ENCODE measurements at regions not wholly inside any gene's neighbourhood (a gene's known extent, or its start where the extent isn't known, plus 50 kb on each side); places are given as distances from the start of the nearest gene placed in this dataset.

DNA sequence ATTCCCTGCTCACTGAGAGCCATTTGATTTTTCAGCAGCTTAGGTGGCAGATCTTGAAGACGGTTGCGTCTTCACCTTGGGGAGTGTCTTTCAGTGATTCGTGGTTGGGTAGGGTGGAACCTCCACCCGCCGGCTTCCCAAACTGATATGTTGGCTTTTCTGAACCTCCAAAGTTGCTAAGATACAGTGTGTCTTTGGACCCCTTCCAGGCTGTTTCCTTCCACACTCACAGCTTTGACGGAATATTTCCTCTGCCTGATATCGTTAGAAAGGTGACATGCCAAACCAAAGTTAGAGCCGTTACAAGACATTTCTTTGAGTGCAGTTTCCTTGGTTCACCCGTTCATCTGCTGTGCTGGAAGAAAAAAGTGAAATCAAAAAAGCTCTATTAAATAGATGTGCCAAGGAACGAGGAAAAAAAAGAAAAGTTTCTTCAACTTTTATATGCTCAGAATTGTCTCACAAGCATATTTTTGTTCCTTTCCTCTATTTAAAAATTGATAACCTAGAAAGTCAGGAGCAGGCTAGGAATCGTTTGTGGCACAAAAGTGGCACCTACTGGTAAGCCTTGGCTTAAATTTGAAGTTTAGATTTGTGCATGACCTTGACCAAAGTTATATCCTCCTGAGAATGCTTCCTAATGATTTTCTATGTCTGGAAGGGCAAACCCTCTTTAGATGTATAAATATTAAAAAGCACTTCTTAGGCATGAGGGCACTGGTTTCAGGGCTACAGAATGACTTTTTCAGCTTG is 270.7 kb upstream of the WWC1 start:
- no peaks in the 10 kb centered on the region for H3K9me3 Mint-ChIP-seq
- ATAC-seq: no peak
- no peaks in the 10 kb centered on the region for H3K4me1 Mint-ChIP-seq
- no peaks in the 10 kb centered on the region for H3K27me3 Mint-ChIP-seq
- H3K4me3 Mint-ChIP-seq: no peak overlapping the region
- H3K36me3 Mint-ChIP-seq: no peaks in the 10 kb centered on the region
- no peak overlapping the region for H3K27ac Mint-ChIP-seq

DNA sequence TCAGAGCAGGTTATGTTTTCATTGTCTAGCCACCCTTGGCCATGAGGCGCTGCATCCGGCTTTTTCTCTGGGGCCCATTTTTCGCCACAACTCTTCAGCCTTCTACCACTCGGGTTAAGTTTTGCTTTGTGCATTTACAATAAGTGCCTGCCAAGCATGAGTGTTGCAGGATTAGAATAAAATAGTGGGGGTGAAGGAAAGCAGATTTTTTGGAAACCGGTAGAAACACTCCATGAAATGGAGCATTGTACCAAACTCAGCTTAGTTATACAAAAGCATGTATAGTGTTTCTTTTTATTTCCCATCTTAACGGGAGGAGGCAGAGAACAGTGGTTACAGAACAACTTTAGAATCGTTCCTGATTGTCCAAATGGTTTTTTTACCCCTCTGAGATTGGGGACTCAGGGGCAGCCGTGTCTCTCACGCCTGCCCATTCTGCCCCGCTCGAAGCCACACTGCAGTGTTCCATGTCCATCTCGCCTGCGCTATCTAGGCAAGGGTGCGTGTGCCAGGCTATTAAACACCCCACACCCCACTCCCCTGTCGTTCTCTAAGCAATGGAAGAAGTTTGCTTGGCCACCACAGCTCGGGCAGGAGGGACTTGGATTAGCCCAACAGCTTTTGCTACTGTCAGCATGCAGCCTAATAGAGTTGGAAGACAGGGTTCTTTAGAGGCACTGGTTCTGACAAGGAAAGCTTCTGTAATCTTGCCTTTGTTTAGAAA is 268.8 kb upstream of the WWC1 start:
- no peaks in the 10 kb centered on the region for H3K4me1 Mint-ChIP-seq
- peaks cover 2% of the 10 kb centered on the region for H3K9me3 Mint-ChIP-seq
- ATAC-seq: no peak
- H3K36me3 Mint-ChIP-seq: no peaks in the 10 kb centered on the region
- no peak overlapping the region for H3K27ac Mint-ChIP-seq
- H3K4me3 Mint-ChIP-seq: no peak overlapping the region
- no peaks in the 10 kb centered on the region for H3K27me3 Mint-ChIP-seq

DNA sequence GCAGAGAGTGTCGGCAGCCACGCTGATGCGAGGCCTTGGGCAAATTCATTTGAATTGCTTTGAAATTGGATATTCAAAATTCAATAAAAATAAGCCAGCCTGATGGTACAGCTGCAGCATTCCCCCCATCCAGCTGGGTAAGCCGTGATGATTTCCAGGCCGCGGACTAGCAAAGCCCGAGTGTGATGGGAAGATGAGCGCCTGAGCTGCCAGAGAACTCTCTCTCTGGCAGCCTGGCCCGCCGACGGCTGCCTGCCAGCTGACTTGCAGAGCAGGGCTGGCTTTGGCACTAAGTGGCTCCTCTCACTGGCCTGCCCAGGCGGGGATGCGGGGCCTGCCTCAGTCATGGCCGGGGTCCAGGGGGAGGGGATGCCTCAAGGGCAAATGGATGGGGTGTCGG is 268.3 kb upstream of the WWC1 start:
- H3K27me3 Mint-ChIP-seq: no peaks in the 10 kb centered on the region
- H3K36me3 Mint-ChIP-seq: no peaks in the 10 kb centered on the region
- H3K27ac Mint-ChIP-seq: no peak overlapping the region
- no peak overlapping the region for H3K4me3 Mint-ChIP-seq
- no peaks in the 10 kb centered on the region for H3K4me1 Mint-ChIP-seq
- ATAC-seq: no peak
- peaks cover 4% of the 10 kb centered on the region for H3K9me3 Mint-ChIP-seq

DNA sequence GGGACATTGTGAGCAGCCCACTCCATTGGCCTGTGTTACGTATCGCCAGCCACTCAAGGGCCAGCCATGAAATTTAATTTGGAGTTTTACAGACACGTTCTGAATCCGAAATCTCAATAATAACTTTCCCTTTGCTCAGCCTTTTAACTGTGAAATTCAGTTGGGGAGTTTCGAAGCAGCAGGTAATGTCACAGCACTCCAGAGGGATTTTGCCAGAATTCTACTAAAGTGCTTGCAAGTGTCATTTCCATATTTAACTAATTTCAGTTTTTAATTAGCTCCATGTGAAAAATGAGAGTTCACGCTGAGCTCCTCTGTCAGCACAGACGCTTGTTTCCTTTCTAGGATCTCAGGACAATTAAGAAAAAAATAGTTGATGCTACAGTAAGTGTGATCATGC is 267.1 kb upstream of the WWC1 start:
- Mint-ChIP-seq H3K9me3 (peaks cover 4% of the 10 kb centered on the region), H3K4me1 (no peaks in the 10 kb centered on the region), H3K27me3 (no peaks in the 10 kb centered on the region), H3K4me3 (no peak overlapping the region), H3K27ac (no peak overlapping the region), H3K36me3 (no peaks in the 10 kb centered on the region)
- no peak for ATAC-seq

DNA sequence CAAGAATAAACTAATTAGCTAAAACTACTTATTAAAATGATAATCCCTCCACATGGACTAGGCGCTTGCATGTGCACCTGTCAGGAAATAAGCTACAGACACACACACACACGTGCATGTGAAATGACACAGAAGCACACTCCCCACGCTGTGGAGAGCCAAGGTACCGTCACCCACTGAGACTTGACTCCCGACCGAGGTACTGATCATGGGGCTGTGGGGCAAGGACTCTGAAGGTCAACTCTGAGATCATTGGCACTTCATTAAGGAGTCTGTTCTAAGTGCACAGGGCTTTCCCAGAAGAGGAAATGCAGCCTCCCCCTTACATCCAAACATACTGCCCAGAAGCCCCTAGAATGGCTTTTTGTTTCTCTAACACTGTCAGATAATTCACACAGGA is 264.4 kb upstream of the WWC1 start:
- no peak overlapping the region for H3K27ac Mint-ChIP-seq
- ATAC-seq: no peak
- H3K36me3 Mint-ChIP-seq: no peaks in the 10 kb centered on the region
- no peak overlapping the region for H3K4me3 Mint-ChIP-seq
- no peaks in the 10 kb centered on the region for H3K4me1 Mint-ChIP-seq
- peaks cover 8% of the 10 kb centered on the region for H3K9me3 Mint-ChIP-seq
- H3K27me3 Mint-ChIP-seq: no peaks in the 10 kb centered on the region

DNA sequence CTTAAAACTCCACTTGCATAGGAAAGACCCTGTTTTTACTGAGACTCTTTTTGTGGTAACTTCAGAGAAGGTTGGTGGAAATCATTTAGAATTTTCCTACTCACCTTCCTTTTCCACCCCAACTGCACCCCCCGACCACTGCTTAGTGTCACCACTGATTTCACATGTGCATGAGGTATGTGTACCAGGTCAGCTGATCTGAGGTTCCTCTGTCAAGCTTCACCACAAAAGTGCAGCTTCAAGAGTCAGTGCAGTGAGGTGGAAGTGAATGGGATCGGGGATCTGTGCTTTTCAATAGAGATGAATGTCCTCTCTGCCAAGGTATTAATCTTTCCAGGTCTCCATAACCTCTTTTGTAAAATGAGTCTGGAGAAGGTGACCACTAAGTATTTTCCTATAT is 260.5 kb upstream of the WWC1 start:
- Mint-ChIP-seq H3K27ac (no peak overlapping the region), H3K4me3 (no peak overlapping the region), H3K36me3 (no peaks in the 10 kb centered on the region), H3K4me1 (no peaks in the 10 kb centered on the region), H3K9me3 (peaks cover 8% of the 10 kb centered on the region), H3K27me3 (no peaks in the 10 kb centered on the region)
- no peak for ATAC-seq

DNA sequence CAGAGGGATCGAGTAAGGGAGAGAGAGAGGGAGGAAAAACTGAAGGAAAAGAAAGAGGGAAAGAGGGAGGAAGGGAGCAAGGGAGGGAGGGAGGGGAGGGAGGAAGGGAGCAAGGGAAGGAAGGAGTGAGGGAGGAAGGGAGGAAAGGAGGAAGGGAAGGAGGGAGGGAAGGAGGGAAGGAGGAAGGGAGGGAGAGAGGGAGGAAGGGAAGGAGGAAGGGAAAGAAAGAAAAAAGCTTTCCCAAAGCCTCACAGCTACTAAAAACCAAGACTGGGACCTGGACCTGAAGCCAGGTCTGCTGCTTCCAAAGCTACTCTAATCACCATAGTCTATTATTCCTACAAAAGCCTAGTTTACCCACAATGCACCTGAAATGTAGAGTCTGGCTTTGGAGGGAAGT is 259.8 kb upstream of the WWC1 start:
- no peak overlapping the region for H3K27ac Mint-ChIP-seq
- no peak for ATAC-seq
- H3K9me3 Mint-ChIP-seq: peaks cover 8% of the 10 kb centered on the region
- H3K27me3 Mint-ChIP-seq: no peaks in the 10 kb centered on the region
- no peaks in the 10 kb centered on the region for H3K4me1 Mint-ChIP-seq
- H3K4me3 Mint-ChIP-seq: no peak overlapping the region
- H3K36me3 Mint-ChIP-seq: no peaks in the 10 kb centered on the region

DNA sequence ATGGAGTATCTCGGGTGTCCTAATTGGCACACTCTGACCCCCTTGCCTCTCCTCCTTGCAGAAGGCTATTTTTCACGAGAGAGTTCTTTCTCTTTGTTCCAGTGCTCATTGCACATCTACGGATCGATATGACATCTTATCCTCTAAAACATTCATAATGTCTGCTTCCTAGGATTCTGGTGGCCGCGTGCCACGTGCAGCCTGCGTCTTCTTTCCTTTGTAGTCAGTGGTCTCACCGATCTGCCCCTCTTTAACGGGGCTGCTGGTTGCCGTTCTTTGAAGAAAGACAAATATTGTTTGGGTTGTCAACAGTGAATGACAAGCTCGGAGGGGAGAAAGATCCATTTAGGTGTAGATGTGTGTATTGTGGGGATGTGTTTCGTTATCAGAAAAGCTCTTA is 252.4 kb upstream of the WWC1 start:
- no peaks in the 10 kb centered on the region for H3K36me3 Mint-ChIP-seq
- H3K4me3 Mint-ChIP-seq: no peak overlapping the region
- no peak overlapping the region for H3K27ac Mint-ChIP-seq
- H3K27me3 Mint-ChIP-seq: no peaks in the 10 kb centered on the region
- no peak for ATAC-seq
- H3K4me1 Mint-ChIP-seq: no peaks in the 10 kb centered on the region
- no peaks in the 10 kb centered on the region for H3K9me3 Mint-ChIP-seq

DNA sequence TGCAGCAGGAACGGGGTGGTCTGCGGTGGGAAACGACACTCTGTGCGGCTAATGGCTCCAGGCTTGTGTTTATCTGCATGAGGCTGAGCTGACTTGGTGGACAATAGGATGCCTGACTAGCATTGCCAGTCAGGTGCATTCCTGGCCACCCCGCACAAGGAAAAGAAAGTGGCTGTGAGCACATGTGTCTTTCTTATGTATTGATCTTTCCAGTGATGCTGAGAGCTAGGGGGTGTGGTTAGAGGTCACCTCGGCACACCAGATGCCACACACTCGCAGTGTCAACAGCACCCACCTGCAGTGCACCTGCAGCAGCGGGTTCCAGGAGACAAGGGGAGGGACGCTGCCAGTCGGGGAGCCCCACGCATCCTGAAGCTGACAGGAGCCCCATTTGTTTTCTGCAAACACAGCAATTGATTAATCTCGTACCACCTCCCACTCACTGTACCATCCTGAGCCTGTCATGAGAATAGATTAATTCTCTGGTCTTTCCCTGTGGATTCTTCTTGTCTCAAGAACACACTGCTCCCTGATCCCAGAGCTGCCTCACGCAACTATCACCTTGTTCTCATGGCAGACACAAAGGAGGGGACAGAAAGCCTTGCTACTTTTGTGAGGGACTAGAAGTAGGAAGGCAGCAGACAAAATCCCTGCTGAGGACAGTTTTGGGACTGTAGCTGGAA is 251.7 kb upstream of the WWC1 start:
- H3K27me3 Mint-ChIP-seq: no peaks in the 10 kb centered on the region
- H3K4me1 Mint-ChIP-seq: no peaks in the 10 kb centered on the region
- no peaks in the 10 kb centered on the region for H3K9me3 Mint-ChIP-seq
- H3K27ac Mint-ChIP-seq: no peak overlapping the region
- H3K36me3 Mint-ChIP-seq: no peaks in the 10 kb centered on the region
- ATAC-seq: peak; percentile 43
- no peak overlapping the region for H3K4me3 Mint-ChIP-seq

DNA sequence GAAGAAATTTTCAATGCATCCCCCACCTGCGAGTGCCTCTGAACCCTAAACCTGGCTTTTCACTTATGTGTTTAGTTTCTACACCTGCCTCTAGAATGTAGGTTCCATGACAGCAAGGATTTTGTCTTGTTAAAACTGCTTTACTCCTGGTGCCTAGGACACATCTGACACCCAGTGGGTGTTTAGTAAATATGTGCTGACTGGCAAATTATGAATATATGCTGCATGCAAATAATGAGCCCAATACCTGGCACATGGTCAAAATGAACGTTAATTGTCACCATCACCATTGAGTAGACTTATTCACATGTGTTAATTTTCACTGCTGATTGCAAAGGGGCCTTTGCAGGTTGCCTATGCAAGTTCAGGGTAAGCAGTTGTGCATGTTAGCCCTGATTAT is 249.9 kb upstream of the WWC1 start:
- Mint-ChIP-seq H3K27ac (no peak overlapping the region), H3K36me3 (no peaks in the 10 kb centered on the region), H3K4me1 (no peaks in the 10 kb centered on the region), H3K27me3 (no peaks in the 10 kb centered on the region), H3K4me3 (no peak overlapping the region), H3K9me3 (no peaks in the 10 kb centered on the region)
- no peak for ATAC-seq

DNA sequence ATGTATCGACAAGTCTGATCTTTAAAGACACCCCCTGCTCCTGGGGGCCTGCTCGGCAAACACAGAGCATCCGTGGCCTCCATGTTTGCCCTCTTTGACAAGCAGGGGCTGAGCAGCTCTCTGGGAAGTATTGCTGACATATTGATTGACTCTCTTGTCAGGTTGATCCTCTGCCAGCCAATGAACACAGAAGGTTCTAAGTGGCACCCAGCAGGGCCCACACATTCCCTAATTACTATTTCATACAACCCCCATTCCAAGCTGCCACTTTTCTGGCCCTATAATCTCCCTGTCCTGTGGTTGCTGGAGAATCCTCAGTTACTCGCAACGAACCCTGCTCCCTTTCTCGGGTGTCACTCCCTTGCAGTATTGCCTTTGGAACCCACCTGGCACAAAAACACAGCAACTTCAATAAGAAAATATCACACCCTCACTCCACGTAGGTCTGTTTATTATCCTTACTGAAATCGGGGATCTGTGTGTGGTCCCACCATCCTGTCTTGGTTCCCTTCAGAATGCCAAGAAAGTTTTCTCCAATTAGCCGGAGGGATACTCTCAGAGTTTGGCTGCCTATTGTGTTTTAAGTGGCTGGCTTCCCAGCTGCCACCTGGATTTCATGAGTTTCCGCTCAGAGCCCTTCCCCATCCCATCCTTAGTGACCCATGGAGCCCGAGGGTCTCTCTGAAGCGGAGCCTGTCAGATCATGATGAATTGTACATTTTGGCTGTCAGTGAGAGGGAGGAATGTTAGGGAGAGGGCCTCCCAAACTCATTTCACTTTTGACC is 249.0 kb upstream of the WWC1 start:
- ATAC-seq: no peak
- H3K27ac Mint-ChIP-seq: no peak overlapping the region
- H3K36me3 Mint-ChIP-seq: no peaks in the 10 kb centered on the region
- H3K9me3 Mint-ChIP-seq: no peaks in the 10 kb centered on the region
- H3K4me1 Mint-ChIP-seq: no peaks in the 10 kb centered on the region
- H3K27me3 Mint-ChIP-seq: no peaks in the 10 kb centered on the region
- H3K4me3 Mint-ChIP-seq: no peak overlapping the region

DNA sequence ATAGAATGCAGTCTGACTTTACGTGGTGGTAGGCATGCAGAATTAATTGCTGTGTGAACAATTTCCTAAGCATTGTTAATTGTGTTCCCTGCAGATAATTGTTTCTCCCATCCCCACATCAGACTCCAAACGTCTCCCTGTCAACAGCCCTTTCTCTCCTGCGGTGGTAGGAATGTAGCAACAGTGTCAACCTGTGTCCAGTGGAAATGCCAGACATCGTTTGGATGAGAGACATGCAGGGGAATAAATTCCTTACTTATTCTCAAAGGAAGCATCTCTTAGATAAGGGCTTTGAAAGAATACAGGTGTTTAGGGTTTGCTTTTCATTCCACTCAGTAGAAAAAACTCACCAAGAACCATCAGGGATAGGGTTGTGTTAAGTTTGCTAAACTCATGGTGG is 245.3 kb upstream of the WWC1 start:
- Mint-ChIP-seq H3K27me3 (peaks cover 8% of the 10 kb centered on the region), H3K4me1 (peaks cover 6% of the 10 kb centered on the region), H3K27ac (no peak overlapping the region), H3K36me3 (no peaks in the 10 kb centered on the region), H3K4me3 (no peak overlapping the region), H3K9me3 (peaks cover 7% of the 10 kb centered on the region)
- ATAC-seq: no peak

DNA sequence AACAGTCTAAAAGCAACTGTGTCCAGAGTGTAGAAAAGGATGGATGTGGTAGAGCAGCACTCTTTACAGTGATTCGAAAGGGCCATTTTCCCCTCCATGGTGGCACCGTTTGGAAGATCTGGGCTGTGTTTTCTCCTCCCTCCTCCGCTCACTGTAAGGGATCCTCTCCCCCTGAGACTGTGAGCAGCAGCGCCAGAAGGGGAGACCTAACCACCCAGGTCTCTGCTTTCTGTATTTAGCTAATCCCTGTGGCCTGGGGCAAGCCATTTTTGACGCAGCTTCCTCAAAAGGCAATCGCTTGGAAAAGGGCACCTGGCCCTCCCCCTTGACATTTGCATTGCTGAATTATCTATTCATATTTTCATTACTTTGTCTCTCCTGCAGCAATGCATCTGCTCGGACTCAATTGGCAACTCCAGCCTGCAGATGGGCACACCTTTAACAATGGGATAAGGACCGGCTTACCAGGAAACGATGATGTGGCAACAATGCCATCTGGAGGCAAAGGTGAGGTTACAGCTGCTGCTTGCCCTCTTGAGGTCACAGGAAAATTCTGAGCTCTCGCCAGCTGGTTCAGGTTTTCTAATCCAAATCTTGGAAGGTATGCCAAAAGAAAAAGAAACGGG is 244.3 kb upstream of the WWC1 start:
- H3K27ac Mint-ChIP-seq: no peak overlapping the region
- H3K36me3 Mint-ChIP-seq: no peaks in the 10 kb centered on the region
- no peak for ATAC-seq
- no peak overlapping the region for H3K4me3 Mint-ChIP-seq
- H3K9me3 Mint-ChIP-seq: peaks cover 7% of the 10 kb centered on the region
- H3K27me3 Mint-ChIP-seq: peaks cover 8% of the 10 kb centered on the region
- H3K4me1 Mint-ChIP-seq: peaks cover 6% of the 10 kb centered on the region

DNA sequence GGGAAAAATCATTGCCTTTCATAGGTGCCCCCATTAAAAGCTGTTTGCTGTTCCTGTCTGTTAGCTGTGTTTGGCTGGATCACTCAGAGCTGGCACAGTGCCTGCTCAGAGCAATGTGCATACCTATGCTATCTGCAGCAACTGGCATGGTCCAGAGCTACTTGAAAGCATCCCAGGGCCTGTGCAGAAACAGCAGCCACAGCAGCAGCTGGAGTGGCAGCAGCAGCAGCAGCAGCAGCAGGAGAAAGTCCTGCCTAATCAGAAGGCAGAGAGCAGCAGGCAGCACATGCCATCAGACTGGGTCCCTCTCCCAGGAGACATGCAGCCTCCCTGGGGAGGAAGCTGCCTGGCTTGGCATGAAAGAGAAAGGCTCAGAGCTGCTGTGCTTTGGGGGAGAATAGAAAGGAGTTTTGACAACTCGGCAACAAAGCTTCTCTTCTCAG is 243.8 kb upstream of the WWC1 start:
- Mint-ChIP-seq H3K36me3 (no peaks in the 10 kb centered on the region), H3K27ac (no peak overlapping the region), H3K4me1 (peaks cover 6% of the 10 kb centered on the region), H3K27me3 (peaks cover 8% of the 10 kb centered on the region), H3K9me3 (peaks cover 7% of the 10 kb centered on the region), H3K4me3 (no peak overlapping the region)
- ATAC-seq: no peak

DNA sequence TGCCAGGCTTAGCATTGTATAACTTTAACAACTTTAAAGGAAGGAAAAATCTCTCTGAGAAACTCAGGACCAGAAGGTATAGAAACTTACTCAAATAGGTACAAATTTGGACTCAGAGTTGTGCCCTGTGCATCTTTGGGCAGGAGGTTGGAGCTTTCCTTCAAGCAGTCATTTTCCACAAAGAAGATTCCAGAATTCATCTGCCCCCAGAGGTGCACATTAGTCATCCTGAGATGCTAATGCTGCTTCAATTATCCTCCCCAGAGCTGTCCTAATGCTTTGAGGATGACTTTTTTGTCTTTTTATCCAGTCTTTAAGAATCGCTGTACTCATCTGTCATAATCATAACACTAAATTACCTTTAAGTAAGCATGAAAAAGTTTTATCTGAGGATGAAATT is 243.0 kb upstream of the WWC1 start:
- H3K27me3 Mint-ChIP-seq: peaks cover 8% of the 10 kb centered on the region
- no peak overlapping the region for H3K27ac Mint-ChIP-seq
- H3K4me3 Mint-ChIP-seq: no peak overlapping the region
- peaks cover 6% of the 10 kb centered on the region for H3K4me1 Mint-ChIP-seq
- peaks cover 7% of the 10 kb centered on the region for H3K9me3 Mint-ChIP-seq
- H3K36me3 Mint-ChIP-seq: no peaks in the 10 kb centered on the region
- ATAC-seq: no peak
